GM19351 (cell line): ENCODE measurements at regions not wholly inside any gene's neighbourhood (a gene's known extent, or its start where the extent isn't known, plus 50 kb on each side); places are given as distances from the start of the nearest gene placed in this dataset.
"Not testable (repeated sequence)": the region's sequence is repeated elsewhere in the genome, so short reads cannot be mapped to it uniquely, and the experiment has no call there.

Experiments used
- ATAC-seq: cut with Tn5 transposase; IDR thresholded peaks from one replicate; pipeline ENCODE4 v1.9.1; 2021; ENCODE audit warnings: mild to moderate bottlenecking, moderate library complexity; ENCODE audit not compliant: unreplicated experiment

GRCh38 chr9:115525111-115526058, 407.4 kb upstream of the TNC start:
- ATAC-seq = no peak

DNA sequence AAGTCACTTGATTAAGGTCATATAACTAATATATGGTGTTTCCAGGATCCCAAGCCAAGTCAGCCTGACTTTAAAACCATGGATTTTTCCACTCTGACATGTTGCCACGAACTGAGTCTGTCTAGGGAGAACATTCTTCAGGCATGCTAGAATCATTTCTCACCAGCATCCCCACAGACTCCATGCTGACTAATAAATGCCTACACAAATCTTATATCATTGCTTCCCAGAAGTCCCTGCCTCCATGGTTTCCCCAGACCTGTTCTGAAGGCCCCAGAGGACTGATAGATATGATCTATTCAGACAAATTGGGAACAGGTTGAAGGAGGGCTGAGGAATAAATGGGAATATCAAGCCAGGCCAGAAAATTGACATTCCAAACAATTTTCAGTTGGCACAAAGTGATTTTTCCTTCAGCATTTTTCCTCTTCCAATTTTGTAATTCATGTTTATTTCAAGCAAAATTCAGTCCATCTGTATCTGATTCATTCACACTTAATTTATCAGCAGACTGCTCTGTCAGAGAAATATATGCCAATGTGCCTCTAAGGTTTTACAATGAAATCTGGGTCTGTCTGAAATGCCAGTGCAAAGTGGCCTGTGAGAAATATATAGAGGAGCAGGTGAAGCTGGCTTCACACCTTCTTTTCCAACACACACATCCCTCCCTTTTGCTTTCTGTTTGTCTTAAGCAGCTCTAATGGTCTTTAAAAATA, 413.6 kb upstream of the TNC start:
- no peak for ATAC-seq

DNA sequence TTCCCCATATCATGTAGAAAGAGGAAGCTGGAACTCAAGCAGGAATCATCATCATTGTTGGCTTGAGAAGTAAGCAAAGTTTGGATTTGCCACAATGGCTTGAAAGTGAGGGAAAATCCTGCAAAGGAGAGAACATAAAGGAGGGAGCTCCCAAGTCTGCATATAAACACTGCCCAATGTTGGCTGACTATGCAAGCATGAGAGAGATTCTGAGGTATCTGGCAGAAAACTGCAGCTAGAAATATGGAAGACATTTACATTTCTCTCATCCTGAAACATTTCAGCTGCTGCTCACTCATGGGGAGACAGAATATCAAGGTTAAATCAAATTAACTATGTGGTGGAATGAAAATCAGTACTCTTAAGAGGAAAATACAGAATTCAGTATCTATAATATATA, 415.6 kb upstream of the TNC start:
- ATAC-seq = no peak

- no peak for ATAC-seq
Observed at GRCh38 chr9:115540091-115540490, 422.1 kb upstream of the TNC start.

DNA sequence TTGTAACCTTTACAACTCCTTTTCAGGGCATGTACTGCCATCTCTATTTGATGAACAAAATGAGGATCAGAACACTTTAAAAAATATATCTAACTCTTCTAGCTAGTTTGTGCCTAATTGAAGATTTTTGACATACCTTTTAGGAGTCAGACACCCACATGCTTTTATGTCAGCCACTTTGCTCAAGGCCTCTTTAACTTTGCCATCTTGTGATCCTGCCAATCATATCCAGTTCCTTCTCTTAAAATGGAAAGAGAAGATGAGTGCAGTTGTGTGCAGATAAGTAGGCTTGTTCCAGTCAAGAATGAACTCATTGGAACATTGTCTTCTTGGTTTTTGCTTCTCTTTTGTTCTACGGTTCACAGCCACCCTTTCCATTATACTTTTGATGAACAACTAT, 425.6 kb upstream of the TNC start:
- no peak for ATAC-seq

DNA sequence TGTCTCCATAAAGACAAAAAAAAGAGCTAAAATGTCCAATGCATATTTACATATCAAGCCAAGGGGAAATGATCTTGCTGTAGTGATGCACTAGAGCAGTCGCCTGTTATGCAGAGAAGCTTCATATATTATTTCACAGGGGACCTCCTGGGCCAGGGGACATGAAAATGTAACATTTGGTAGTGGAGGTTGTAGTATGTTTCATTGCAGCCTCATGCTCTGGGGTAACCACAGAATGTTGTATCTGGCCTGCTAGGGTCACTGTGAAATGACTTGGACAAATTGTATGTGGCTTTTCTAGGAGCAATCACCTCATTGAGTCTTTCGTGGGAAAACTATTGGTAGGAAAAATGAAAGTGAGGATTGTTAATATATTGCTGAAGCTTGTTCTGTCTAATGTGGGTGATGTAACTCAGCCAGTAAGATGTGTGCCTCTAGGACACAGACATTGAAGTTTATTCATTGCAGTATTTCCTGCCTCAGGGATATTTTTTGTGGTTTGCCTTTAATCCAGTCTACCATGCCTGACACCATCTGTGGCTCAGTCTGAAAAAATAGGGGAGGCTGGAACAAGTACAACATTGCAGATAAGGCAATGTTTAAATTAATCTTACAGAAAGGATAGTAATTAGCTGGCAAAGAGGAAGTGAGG, 430.8 kb upstream of the TNC start:
- ATAC-seq = no peak

DNA sequence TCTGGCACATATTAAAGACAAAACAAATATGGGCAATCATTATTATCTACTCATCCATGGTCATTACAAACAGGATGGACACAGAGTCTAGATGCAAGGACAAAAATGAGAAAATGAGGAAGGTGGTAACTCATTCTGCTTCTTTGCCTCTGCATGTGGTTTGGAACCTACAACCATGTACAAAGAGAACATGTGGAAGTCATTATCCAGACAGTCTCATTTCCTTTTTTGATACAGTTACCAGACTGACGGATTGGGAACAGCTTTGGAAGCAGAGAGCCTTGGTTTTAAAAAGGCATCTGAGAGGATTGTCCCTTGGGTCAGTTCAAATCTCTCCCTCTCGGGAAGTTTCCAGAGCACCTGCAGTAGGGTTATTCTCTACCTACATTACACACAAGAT, 433.4 kb upstream of the TNC start:
- ATAC-seq = no peak

DNA sequence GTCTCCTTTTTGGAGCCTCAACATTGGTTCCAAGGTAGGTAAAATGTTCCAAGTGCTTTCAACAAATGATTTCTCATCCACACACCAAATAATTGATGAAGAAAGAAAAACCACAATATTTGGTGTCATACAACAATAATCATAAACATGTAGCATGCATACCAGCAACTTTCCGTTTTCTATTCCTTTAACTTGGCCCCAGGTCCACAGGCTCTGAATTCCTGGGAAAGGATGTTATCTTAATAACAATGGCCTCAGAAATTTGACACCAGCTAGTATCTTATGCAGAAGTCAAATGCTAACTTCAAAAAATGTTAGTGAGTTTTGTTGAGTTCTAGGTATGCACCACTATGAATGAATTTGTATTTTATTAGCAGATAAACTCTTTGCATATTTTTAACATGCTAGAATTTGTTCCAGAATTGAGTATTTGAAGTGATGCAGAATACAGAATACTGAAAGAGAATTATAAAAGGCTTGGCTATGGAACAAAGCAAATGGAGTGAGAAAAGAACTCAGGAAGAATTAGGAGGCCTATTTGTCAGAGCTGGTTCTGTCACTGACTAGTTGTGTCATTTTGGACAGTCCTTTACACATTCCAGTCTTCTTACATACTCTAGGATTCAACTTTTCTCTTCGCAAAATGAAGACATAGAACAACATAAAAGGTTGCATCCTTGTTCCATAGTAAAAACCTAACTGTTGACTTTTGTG, 435.3 kb upstream of the TNC start:
- ATAC-seq = no peak

- no peak for ATAC-seq
Observed at GRCh38 chr9:115556432-115556831, 438.5 kb upstream of the TNC start.

DNA sequence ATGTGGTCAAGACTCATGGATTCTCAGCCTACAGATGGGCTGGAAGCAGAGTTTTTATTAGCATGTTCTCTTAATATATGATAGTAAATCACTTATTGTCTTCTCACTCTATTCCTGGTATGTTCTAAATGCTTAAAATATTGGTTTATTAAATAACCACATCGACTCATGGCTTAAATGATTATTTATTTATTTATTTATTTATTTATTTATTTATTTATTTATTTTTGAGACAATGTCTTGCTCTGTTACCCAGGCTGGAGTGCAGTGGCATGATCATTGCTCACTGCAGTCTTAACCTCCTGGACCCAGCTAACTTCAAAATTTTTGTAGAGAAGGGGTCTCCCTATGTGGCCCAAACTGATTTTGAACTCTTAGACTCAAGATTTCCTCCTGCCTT, 457.2 kb upstream of the TNC start:
- ATAC-seq = no peak

DNA sequence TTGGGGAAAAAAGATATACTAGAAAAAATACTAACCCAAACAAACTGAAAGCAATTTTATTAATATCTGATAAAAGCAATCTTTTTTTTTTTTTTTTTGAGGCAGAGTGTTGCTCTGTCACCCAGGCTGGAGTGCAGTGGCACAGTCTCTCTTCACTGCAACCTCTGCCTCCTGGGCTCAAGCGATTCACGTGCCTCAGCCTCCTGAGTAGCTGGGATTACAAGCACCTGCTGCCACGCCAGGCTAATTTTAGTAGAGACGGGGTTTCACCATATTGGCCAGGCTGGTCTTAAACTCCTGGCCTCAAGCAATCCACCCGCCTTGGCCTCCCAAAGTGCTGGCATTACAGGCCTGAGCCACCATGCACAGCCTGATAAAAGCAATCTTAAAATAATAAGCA, 467.5 kb upstream of the TNC start:
- not testable (repeated sequence) for ATAC-seq

DNA sequence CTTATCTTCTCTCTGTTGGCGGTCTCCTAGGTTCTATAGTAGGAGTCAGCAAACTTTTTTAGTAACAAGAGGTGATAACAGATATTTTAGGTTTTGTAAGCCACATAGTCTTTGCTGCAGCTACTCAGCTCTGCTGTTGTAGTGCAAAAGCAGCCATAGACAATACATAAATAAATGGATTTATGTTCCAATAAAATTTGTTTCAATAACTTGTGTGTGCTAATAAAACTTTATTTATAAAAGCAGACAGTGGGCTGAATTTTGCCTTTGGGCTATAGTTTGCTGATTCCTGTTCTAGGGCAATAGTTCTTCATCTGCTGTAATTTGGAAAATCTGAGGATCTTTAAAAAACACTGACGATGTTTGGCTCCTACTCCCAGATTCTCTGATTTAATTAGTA, 469.4 kb upstream of the TNC start:
- no peak for ATAC-seq

DNA sequence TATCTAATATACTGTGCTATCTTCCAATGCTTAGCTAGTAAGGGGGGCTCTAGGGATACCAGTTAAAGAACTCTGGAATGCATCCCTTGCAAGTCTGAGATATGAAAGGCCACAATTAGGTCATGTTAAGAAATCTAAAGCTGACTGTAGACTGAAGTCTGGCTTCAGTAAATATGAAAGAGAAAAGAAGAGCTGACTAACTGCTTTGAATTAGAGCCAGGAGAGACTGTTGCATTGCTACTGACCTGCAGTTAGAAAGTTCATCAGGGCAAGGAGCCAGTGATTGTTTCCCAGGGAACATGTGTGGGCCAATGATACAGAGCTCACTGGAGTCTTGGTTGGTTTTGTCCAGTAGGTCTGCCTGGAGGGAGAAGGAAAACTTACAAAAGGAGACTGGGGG, 472.1 kb upstream of the TNC start:
- ATAC-seq = no peak

GRCh38 chr9:115591584-115591984, 473.6 kb upstream of the TNC start:
- ATAC-seq = peak; percentile 62

DNA sequence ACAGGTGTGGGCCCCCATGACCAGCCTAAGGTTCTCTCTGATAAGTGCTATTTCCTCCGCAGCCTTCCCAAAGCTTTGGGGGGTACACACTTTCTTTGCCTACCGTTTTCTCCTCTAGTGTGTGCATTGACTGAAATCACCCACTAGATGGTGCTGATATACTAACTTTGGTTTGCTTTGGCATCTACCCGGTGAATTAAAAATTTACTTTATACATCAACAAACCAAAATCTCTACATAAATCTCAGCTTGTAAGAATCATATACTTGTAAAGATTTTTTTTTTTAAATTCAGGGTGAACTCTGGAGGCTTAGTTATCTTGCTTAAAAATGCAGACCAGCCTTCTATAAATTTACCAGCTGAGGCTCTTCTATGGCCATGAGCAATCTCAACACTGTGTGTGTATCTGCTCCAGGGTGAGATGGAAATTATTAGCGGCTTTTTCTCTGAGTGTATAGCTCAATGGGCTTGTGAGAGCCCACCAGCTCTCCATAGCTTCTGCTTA, 475.7 kb upstream of the TNC start:
- peak; percentile 65 for ATAC-seq

DNA sequence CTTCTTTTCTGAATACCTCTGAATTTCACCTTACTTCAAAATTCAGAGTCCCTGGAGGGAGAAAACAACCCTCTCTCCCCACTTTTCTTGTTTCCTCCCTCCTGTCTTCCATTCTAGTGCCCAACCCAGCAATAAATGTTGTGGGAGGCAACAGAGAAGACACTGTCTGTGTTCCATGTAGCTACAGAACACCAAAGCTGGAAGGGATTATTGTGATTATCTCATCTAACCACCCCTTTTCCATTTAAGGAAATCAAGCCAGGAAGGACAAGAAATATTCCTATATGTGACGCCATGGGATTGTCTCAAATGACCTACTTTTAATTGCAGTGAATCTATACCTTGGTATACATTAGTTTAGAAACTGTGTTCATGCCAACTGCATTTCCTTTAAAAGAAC, 476.6 kb upstream of the TNC start:
- no peak for ATAC-seq

DNA sequence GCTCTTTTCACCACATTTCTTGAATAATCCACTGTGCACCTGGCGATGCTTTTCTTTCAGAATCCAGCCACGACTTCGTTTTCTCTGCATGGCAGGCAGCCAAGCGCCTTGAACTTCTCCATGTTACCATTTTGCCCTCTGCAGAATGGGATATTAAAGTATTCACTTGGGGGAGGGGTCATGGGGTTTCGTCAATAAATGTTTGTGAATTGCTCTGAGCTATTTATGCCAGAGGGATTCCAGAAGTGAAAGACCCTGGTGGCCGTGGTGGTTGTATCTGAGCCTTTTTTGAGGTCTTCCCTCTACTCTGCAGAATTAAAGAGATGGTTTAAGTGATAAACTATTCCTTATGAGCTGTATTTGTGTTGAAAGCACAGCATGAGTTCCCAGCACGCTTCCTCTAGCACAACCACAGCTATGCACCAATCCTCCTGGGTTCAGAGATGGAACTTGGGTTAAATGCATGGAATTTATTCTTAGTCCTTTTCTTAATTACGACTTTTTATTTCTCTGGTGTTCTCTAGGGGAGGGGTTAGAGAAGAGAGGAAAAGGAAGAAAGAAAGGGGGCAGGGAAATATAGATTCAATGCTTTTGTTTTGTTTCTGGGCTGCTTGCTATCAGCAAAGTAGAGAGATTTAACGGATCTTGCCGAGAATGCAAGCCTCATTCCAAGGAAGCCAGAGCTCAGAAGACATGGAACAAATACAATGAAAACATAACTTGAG, 478.2 kb upstream of the TNC start:
- no peak for ATAC-seq

- no peak for ATAC-seq
Observed at GRCh38 chr9:115596746-115597080, 478.8 kb upstream of the TNC start.

GRCh38 chr9:115597330-115597895, 479.5 kb upstream of the TNC start:
- no peak for ATAC-seq

DNA sequence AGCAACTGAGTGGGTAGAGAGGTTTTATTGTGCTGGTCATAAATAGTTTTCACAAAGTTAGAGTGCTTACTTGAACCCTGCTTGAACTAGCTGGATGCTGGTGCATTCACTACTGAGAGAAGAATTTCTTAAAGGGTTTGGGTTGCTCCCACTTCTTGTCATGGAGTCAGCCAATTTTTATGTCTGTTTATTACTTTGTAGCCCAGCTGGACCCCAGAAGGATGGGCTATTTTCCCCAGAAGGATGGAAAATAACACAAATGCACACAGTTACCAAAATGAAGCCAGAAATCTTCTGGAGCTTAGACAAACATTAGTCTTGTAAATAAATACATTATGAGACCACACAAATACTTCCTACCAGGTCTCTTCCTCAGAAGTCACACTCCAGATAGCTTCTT, 480.8 kb upstream of the TNC start:
- no peak for ATAC-seq
